ENCODE measurements at regions not wholly inside any gene's neighbourhood (a gene's known extent, or its start where the extent isn't known, plus 50 kb on each side); places are given as distances from the start of the nearest gene placed in this dataset.

DNA sequence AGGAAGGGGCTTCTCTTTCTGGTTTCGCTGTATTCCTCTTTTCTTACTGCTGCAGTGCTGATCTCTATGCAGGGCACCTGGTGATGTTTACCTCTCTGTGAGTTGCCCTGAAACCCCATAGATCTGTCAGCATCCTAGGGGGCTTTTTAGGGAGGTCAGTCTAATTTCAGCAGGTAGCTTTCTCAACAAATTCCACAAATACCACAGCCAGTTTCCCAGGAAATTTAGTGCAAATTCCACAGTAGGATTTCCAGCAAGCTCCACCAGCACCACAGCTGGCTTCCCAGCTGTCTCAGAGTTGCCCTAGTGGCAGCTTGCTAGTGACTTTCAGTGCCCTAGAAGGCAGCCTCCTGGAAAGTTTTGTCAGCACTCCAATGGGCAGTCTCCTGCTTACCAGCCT is 379.1 kb upstream of the SMC2 start:
- ATAC-seq (no peak), DNase-seq (no peak)
- TF ChIP-seq CTCF (IDR thresholded peaks at IDR 0.05) = no peak
- Mint-ChIP-seq H3K9me3 (peaks cover 1% of the 10 kb centered on the region), H3K4me3 (no peak overlapping the region), H3K36me3 (ENCODE audit: low read depth) (no peaks in the 10 kb centered on the region), H3K27ac (no peak overlapping the region), H3K4me1 (ENCODE audit: low read depth) (no peaks in the 10 kb centered on the region), H3K27me3 (no peaks in the 10 kb centered on the region)
- intact Hi-C loops (cut with micrococcal nuclease) = no loop called here
- CTCF ChIA-PET = no interaction called here
- POLR2A ChIA-PET = no interaction called here

- ATAC-seq = no peak
- Mint-ChIP-seq H3K27ac (no peak overlapping the region), H3K4me3 (no peak overlapping the region), H3K9me3 (peaks cover 3% of the 10 kb centered on the region), H3K4me1 (ENCODE audit: low read depth) (no peaks in the 10 kb centered on the region), H3K36me3 (ENCODE audit: low read depth) (no peaks in the 10 kb centered on the region), H3K27me3 (no peaks in the 10 kb centered on the region)
- POLR2A ChIA-PET = no interaction called here
- CTCF ChIA-PET = no interaction called here
- intact Hi-C loops (cut with micrococcal nuclease) = no loop called here
- TF ChIP-seq CTCF (IDR thresholded peaks at IDR 0.05) = no peak
- DNase-seq = no peak
Observed at GRCh38 chr9:103721056-103721455, 373.1 kb upstream of the SMC2 start.

DNA sequence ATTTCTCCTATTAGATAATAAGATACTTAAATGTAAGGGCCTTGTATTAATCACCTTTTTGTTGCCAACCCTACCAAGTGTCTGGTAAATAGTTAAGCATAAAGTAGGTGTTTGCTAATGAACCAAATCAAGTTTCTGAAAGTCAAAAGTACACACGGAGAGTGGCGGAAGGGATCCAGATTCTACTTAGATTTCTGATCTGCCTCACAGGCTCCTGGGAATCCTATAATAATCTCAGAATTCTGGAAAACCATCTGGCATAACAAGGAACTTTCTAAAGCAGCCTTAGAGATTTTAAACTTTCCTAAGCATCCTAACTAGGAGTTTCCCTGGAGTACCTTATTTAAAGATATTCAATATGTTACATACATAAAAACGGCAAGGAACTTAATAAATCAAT is 363.2 kb upstream of the SMC2 start:
- no peaks in the 10 kb centered on the region for H3K36me3 Mint-ChIP-seq (ENCODE audit: low read depth)
- POLR2A ChIA-PET = no interaction called here
- TF ChIP-seq CTCF (IDR thresholded peaks at IDR 0.05) = no peak
- no peak overlapping the region for H3K4me3 Mint-ChIP-seq
- no peaks in the 10 kb centered on the region for H3K27me3 Mint-ChIP-seq
- no peak for ATAC-seq
- no peaks in the 10 kb centered on the region for H3K4me1 Mint-ChIP-seq (ENCODE audit: low read depth)
- no peak overlapping the region for H3K27ac Mint-ChIP-seq
- no peak for DNase-seq
- H3K9me3 Mint-ChIP-seq = no peaks in the 10 kb centered on the region
- intact Hi-C loops (cut with micrococcal nuclease) = no loop called here
- CTCF ChIA-PET = no interaction called here

DNA sequence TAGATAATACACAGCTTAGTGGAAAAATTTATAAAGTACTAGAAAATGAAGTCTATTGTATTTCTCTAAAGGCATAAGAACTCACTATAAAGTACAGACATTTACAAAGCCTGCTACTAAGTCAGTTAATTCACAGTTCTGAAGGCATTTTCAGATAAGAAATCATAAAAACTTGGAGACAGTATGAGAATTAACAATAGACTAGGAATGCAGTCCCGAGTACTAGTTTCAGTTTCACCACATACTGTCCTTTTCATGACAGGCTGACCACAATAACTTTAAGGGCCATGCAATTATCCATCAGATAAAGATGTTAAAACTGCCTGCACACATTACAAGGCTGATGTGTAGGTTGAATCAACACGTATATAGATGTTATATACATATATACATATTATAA is 362.6 kb upstream of the SMC2 start:
- Mint-ChIP-seq H3K27me3 (no peaks in the 10 kb centered on the region), H3K27ac (no peak overlapping the region), H3K9me3 (no peaks in the 10 kb centered on the region), H3K36me3 (ENCODE audit: low read depth) (no peaks in the 10 kb centered on the region), H3K4me3 (no peak overlapping the region), H3K4me1 (ENCODE audit: low read depth) (no peaks in the 10 kb centered on the region)
- no peak for DNase-seq
- TF ChIP-seq CTCF (IDR thresholded peaks at IDR 0.05) = no peak
- ATAC-seq = no peak
- intact Hi-C loops (cut with micrococcal nuclease) = no loop called here
- CTCF ChIA-PET = no interaction called here
- POLR2A ChIA-PET = no interaction called here

GRCh38 chr9:103734471-103734870 is 359.6 kb upstream of the SMC2 start:
- ChIA-PET POLR2A (no interaction called here), CTCF (no interaction called here)
- DNase-seq (no peak), ATAC-seq (no peak)
- intact Hi-C loops (cut with micrococcal nuclease) = no loop called here
- H3K27ac Mint-ChIP-seq = no peak overlapping the region
- no peaks in the 10 kb centered on the region for H3K36me3 Mint-ChIP-seq (ENCODE audit: low read depth)
- H3K27me3 Mint-ChIP-seq = no peaks in the 10 kb centered on the region
- H3K4me3 Mint-ChIP-seq = no peak overlapping the region
- TF ChIP-seq CTCF (IDR thresholded peaks at IDR 0.05) = no peak
- H3K9me3 Mint-ChIP-seq = no peaks in the 10 kb centered on the region
- no peaks in the 10 kb centered on the region for H3K4me1 Mint-ChIP-seq (ENCODE audit: low read depth)
